ENCODE measurements at regions not wholly inside any gene's neighbourhood (a gene's known extent, or its start where the extent isn't known, plus 50 kb on each side); places are given as distances from the start of the nearest gene placed in this dataset.

DNA sequence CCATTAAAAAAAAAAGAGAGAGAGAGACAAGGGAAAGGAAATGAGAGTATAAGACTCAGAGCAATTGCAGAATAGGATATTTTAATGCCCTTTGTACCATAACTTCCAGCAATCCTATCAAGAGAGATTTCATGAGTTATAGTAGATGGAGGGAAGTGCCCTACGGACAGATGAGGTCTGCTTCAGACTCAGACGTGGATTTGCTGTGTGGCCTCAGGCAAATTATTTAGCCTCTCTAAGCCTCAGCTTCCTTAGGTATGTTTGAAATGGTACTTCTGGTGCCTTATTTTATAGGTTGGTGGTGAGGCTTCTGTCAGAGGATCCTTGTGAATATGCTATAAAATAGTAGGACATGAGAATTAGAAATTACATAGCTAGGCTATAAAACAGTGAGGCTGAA lies 448.2 kb downstream of the EDEM1 start:
- no peak for TF ChIP-seq POLR2AphosphoS5 (IDR thresholded peaks at IDR 0.05)
- TF ChIP-seq POLR2A (IDR thresholded peaks at IDR 0.05) = no peak
- TF ChIP-seq EP300 (IDR thresholded peaks at IDR 0.05) = no peak
